ENCODE measurements at regions not wholly inside any gene's neighbourhood (a gene's known extent, or its start where the extent isn't known, plus 50 kb on each side); places are given as distances from the start of the nearest gene placed in this dataset.

- BruUV-seq (replicated peaks), result no TSS peak
Observed at GRCh38 chr10:131621784-131622624, 278.8 kb upstream of the PPP2R2D start.

GRCh38 chr10:131625041-131625440 is 275.8 kb upstream of the PPP2R2D start:
- no peaks in the 10 kb centered on the region for H3K4me1 ChIP-seq (ENCODE audit: insufficient read depth, low read length, poor library complexity, severe bottlenecking)
- H3K27ac ChIP-seq (ENCODE audit: low read depth, low read length, poor library complexity, severe bottlenecking), result no peak overlapping the region
- TF ChIP-seq CTCF (conservative IDR thresholded peaks at IDR 0.05; ENCODE audit: low read depth, low read length) (no peak), EZH2 (IDR thresholded peaks at IDR 0.05; ENCODE audit: borderline replicate concordance, low read depth, low read length, poor library complexity, severe bottlenecking) (no peak)
- POLR2A ChIA-PET (ENCODE audit: low non-redundant PET), result no interaction called here
- CTCF ChIA-PET, result no interaction called here
- BruUV-seq (replicated peaks), result no TSS peak
- no peaks in the 10 kb centered on the region for H3K9me3 ChIP-seq (ENCODE audit: low read depth, low read length, poor library complexity, severe bottlenecking)
- intact Hi-C loops (cut with micrococcal nuclease; ENCODE audit: unreplicated experiment), result no loop called here
- no peak overlapping the region for H3K4me3 ChIP-seq (ENCODE audit: low read depth, low read length, poor library complexity, severe bottlenecking)
- no peak for DNase-seq (ENCODE audit: low spot score)
- H3K27me3 ChIP-seq (replicated peaks; ENCODE audit: insufficient read depth, low read depth, low read length, poor library complexity), result peaks cover 10% of the 10 kb centered on the region
- H3K36me3 ChIP-seq (ENCODE audit: insufficient read depth, low read length, poor library complexity, severe bottlenecking), result no peaks in the 10 kb centered on the region

More at GRCh38 chr10:131621784-131622624, 278.8 kb upstream of the PPP2R2D start:
- no peaks in the 10 kb centered on the region for H3K4me1 ChIP-seq (ENCODE audit: insufficient read depth, low read length, poor library complexity, severe bottlenecking)
- H3K27ac ChIP-seq (ENCODE audit: low read depth, low read length, poor library complexity, severe bottlenecking), result no peak overlapping the region
- DNase-seq (ENCODE audit: low spot score), result no peak
- POLR2A ChIA-PET (ENCODE audit: low non-redundant PET), result no interaction called here
- H3K4me3 ChIP-seq (ENCODE audit: low read depth, low read length, poor library complexity, severe bottlenecking), result no peak overlapping the region
- TF ChIP-seq EZH2 (IDR thresholded peaks at IDR 0.05; ENCODE audit: borderline replicate concordance, low read depth, low read length, poor library complexity, severe bottlenecking) (no peak), CTCF (conservative IDR thresholded peaks at IDR 0.05; ENCODE audit: low read depth, low read length) (no peak)
- H3K9me3 ChIP-seq (ENCODE audit: low read depth, low read length, poor library complexity, severe bottlenecking), result no peaks in the 10 kb centered on the region
- no peaks in the 10 kb centered on the region for H3K27me3 ChIP-seq (replicated peaks; ENCODE audit: insufficient read depth, low read depth, low read length, poor library complexity)
- H3K36me3 ChIP-seq (ENCODE audit: insufficient read depth, low read length, poor library complexity, severe bottlenecking), result no peaks in the 10 kb centered on the region
- CTCF ChIA-PET, result no interaction called here
- intact Hi-C loops (cut with micrococcal nuclease; ENCODE audit: unreplicated experiment), result no loop called here

- peaks cover 13% of the 10 kb centered on the region for H3K27me3 ChIP-seq (replicated peaks; ENCODE audit: insufficient read depth, low read depth, low read length, poor library complexity)
- no peak for DNase-seq (ENCODE audit: low spot score)
Observed at GRCh38 chr10:131626274-131626673, 274.5 kb upstream of the PPP2R2D start.

More at GRCh38 chr10:131626274-131626673, 274.5 kb upstream of the PPP2R2D start:
- CTCF ChIA-PET, result no interaction called here
- POLR2A ChIA-PET (ENCODE audit: low non-redundant PET), result no interaction called here
- H3K4me1 ChIP-seq (ENCODE audit: insufficient read depth, low read length, poor library complexity, severe bottlenecking), result no peaks in the 10 kb centered on the region
- H3K27ac ChIP-seq (ENCODE audit: low read depth, low read length, poor library complexity, severe bottlenecking), result no peak overlapping the region
- no peaks in the 10 kb centered on the region for H3K36me3 ChIP-seq (ENCODE audit: insufficient read depth, low read length, poor library complexity, severe bottlenecking)
- TF ChIP-seq EZH2 (IDR thresholded peaks at IDR 0.05; ENCODE audit: borderline replicate concordance, low read depth, low read length, poor library complexity, severe bottlenecking), result no peak
- TF ChIP-seq CTCF (conservative IDR thresholded peaks at IDR 0.05; ENCODE audit: low read depth, low read length), result no peak
- no TSS peak for BruUV-seq (replicated peaks)
- intact Hi-C loops (cut with micrococcal nuclease; ENCODE audit: unreplicated experiment), result no loop called here
- no peaks in the 10 kb centered on the region for H3K9me3 ChIP-seq (ENCODE audit: low read depth, low read length, poor library complexity, severe bottlenecking)
- H3K4me3 ChIP-seq (ENCODE audit: low read depth, low read length, poor library complexity, severe bottlenecking), result no peak overlapping the region
